Naive thymus-derived CD8-positive, alpha-beta T cell (primary cell): ENCODE measurements at regions not wholly inside any gene's neighbourhood (a gene's known extent, or its start where the extent isn't known, plus 50 kb on each side); places are given as distances from the start of the nearest gene placed in this dataset.
"Not testable (repeated sequence)": the region's sequence is repeated elsewhere in the genome, so short reads cannot be mapped to it uniquely, and the experiment has no call there.

Experiments
- ATAC-seq, 2 donors: fragments of 150-1000 bp; cut with Tn5 transposase in 1 of 2; sonication (Bioruptor Pico), chemical (Tn5 transposase) in 1 of 2; 1 replicate in 1 of 2; 2 replicates in 1 of 2; pipeline ENCODE4 v1.10.0; 2021; ENCODE audit warnings: mild to moderate bottlenecking in 2 of 2, moderate library complexity in 2 of 2
- POLR2A ChIA-PET: fragments of 350-600 bp; sonication (Branson Sonifier 250); formaldehyde crosslinking; loops from one replicate; lab custom pipeline; 2021; ENCODE audit warnings: antibody characterized with exemption; lab: Charles Lee
- DNase-seq, 10 donors: peaks; one replicate each; pipeline versions ENCODE4 v3.0.0 to v3.0.0-alpha.2; 2020 to 2022
- H3K27ac Mint-ChIP-seq, 10 donors: one replicate each; pipeline ENCODE4 v1.8.0; 2020 to 2022; ENCODE audit warnings: mild to moderate bottlenecking in 10 of 10, mixed read lengths in 10 of 10, moderate library complexity in 4 of 10, inconsistent platforms in 1 of 10
- H3K27me3 Mint-ChIP-seq, 5 donors: one replicate each; pipeline ENCODE4 v1.8.0; 2021 to 2022; ENCODE audit warnings: mixed read lengths in 5 of 5
- H3K36me3 Mint-ChIP-seq, 3 donors: one replicate each; pipeline ENCODE4 v1.8.0; 2020 to 2022; ENCODE audit warnings: mixed read lengths in 3 of 3, mild to moderate bottlenecking in 2 of 3, inconsistent platforms in 1 of 3
- H3K4me1 Mint-ChIP-seq, 4 donors: one replicate each; pipeline ENCODE4 v1.8.0; 2021 to 2022; ENCODE audit warnings: mixed read lengths in 4 of 4
- H3K4me3 Mint-ChIP-seq, 10 donors: one replicate each; pipeline ENCODE4 v1.8.0; 2020 to 2022; ENCODE audit warnings: mild to moderate bottlenecking in 10 of 10, mixed read lengths in 10 of 10, moderate library complexity in 6 of 10, inconsistent platforms in 1 of 10
- H3K9me3 Mint-ChIP-seq, 9 donors: one replicate each; pipeline ENCODE4 v1.8.0; 2020 to 2022; ENCODE audit warnings: mixed read lengths in 9 of 9, mild to moderate bottlenecking in 3 of 9, inconsistent platforms in 1 of 9, moderate library complexity in 1 of 9

- peak in 1 of 10 donors; percentile 56 for DNase-seq
- H3K4me1 Mint-ChIP-seq, H3K27ac Mint-ChIP-seq, POLR2A ChIA-PET, ATAC-seq, H3K4me3 Mint-ChIP-seq, H3K36me3 Mint-ChIP-seq: not testable (repeated sequence)
- Mint-ChIP-seq H3K9me3 (peaks cover 6 to 29% (median 9%) of the 10 kb centered on the region in 9 donors), H3K27me3 (peaks cover 7 to 22% (median 10%) of the 10 kb centered on the region in 5 donors)
Measured at GRCh38 chr7:35152059-35152458, 101.8 kb downstream of the TBX20 start.

DNA sequence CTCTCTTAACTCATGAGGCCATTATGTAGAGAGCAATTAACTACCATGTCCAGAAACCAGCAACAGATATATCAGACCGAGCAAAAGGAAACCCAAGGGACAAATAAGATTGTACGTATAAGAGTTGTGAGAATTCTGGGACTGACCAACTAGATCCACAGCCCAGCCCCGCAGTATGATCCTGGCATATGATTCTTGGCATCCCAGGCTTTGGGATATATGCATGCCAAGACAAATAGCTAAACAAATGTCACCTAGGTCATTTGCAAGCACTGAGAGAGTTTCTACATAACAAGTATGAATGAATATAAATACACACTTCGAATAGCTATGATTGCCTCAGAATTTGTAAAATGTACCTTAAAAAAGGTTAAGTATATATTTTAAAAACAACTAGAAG, 105.9 kb downstream of the TBX20 start:
- H3K4me3 Mint-ChIP-seq, H3K27ac Mint-ChIP-seq, H3K4me1 Mint-ChIP-seq, POLR2A ChIA-PET, DNase-seq, ATAC-seq, H3K36me3 Mint-ChIP-seq: not testable (repeated sequence)
- Mint-ChIP-seq H3K9me3 (peaks cover 2 to 15% (median 9%) of the 10 kb centered on the region in 9 donors), H3K27me3 (peaks cover 5 to 16% (median 10%) of the 10 kb centered on the region in 5 donors)

DNA sequence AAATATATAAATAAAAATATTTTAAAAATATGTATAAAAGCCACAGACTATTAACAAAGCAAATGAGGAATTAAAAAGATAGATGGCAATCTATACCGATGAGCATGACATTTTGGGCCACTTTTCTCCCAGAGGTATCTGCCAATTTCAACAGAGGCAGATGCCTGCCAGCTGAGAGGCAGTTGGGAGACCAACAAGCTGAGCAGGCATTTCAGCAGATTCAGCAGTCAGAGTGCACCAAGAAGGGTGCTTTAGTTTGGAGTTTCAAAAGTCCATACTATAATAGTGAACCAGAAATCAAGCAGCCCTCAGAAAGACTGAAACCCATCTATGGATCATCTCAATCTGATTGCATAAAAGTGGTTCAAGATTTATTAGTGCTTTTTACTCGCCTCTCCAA, 104.8 kb upstream of the DPY19L1 start:
- DNase-seq, H3K27me3 Mint-ChIP-seq, POLR2A ChIA-PET, H3K4me3 Mint-ChIP-seq, H3K9me3 Mint-ChIP-seq, ATAC-seq, H3K27ac Mint-ChIP-seq, H3K36me3 Mint-ChIP-seq, H3K4me1 Mint-ChIP-seq: not testable (repeated sequence)

DNA sequence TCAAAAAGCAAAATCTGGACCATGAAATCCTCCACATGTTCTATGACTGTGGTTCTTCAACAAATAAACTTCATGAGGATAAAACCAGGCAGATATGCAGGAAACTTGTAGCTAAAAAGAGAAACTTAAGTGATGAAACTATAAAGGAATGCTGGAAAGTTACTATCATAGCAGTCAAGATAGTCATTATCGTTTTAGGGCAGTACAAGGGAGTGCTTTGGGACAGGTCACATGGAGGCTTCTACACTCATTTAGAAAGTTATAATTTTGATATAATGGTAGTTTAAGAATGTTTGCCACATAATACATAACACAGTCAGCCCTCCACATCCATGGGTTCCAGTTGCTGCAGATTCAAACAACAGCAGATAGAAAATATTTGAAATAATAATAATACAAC, 102.0 kb upstream of the DPY19L1 start:
- ATAC-seq, H3K9me3 Mint-ChIP-seq, DNase-seq, H3K4me1 Mint-ChIP-seq, H3K36me3 Mint-ChIP-seq, H3K4me3 Mint-ChIP-seq, H3K27ac Mint-ChIP-seq, POLR2A ChIA-PET: not testable (repeated sequence)
- H3K27me3 Mint-ChIP-seq: peaks cover 1 to 19% (median 6%) of the 10 kb centered on the region in 5 donors

- H3K27ac Mint-ChIP-seq, H3K36me3 Mint-ChIP-seq, H3K4me3 Mint-ChIP-seq, POLR2A ChIA-PET, DNase-seq, H3K9me3 Mint-ChIP-seq, H3K4me1 Mint-ChIP-seq, ATAC-seq: not testable (repeated sequence)
- peaks cover 6 to 30% (median 11%) of the 10 kb centered on the region in 5 donors for H3K27me3 Mint-ChIP-seq
Measured at GRCh38 chr7:35133465-35133864, 96.2 kb upstream of the DPY19L1 start.

DNA sequence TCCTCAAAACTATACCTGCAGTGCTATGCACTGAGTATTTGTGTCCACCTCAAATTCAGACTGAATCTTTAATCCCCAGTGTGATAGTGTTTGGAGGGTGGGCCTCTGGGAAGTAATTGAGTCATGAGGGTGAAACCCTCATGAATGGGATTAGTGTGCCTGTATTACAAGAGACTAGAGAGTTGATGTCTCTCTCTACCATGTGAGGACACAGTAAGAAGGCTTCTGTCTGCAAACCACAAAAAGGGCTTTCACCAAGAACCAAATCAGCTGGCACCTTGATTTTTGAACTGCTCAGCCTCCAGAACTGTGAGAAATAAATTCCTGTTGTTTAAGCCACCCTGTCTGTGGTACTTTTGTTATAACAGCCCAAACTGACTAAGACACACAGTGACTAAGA, 95.7 kb upstream of the DPY19L1 start:
- H3K27ac Mint-ChIP-seq, H3K4me1 Mint-ChIP-seq, H3K36me3 Mint-ChIP-seq, H3K9me3 Mint-ChIP-seq, ATAC-seq, H3K4me3 Mint-ChIP-seq, POLR2A ChIA-PET, DNase-seq: not testable (repeated sequence)
- H3K27me3 Mint-ChIP-seq: peaks cover 6 to 30% (median 11%) of the 10 kb centered on the region in 5 donors

DNA sequence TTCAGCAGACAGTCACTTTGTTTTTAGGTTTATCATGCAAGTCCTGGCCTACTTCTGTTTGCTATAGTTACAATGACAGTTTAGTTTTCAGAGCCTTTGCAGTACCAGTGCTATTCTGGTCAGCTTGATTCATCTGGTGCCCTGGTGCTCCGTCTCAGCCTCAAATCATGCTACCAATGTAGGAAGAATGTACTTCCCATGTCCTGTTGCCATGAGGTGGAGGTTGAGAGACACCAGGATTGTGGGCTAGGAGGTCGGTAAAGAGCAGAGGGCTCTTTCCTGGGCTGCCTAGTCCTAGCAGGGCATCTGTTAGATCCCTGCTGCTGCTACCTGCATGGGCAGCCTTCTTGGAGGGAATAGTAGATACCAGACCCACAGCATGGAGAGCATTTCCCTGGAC, 91.4 kb upstream of the DPY19L1 start:
- H3K36me3 Mint-ChIP-seq, POLR2A ChIA-PET, H3K9me3 Mint-ChIP-seq, H3K4me3 Mint-ChIP-seq, DNase-seq, H3K4me1 Mint-ChIP-seq, ATAC-seq, H3K27ac Mint-ChIP-seq: not testable (repeated sequence)
- peaks cover 7 to 10% (median 8%) of the 10 kb centered on the region in 5 donors for H3K27me3 Mint-ChIP-seq

GRCh38 chr7:35118526-35118925, 81.2 kb upstream of the DPY19L1 start:
- H3K9me3 Mint-ChIP-seq, ATAC-seq, H3K36me3 Mint-ChIP-seq, H3K4me3 Mint-ChIP-seq, H3K27me3 Mint-ChIP-seq, H3K27ac Mint-ChIP-seq, H3K4me1 Mint-ChIP-seq, DNase-seq, POLR2A ChIA-PET: not testable (repeated sequence)

DNA sequence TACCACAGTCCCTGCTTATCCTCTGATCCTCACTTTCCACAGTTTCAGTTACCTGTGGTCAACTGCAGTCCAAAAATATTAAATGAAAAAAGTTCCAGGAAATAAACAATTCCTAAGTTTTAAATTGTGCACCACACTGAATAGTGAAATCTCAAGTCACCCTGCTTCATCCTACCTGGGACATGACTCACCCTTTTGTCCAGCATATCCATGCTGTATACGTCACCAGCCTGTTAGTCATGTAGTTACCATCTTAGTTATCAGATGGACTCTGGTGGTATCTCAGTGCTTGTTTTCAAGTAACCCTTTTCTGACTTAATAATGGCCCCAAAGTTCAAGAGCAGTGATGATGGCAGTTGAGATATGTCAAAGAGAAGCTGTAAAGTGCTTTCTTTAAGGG, 69.4 kb upstream of the DPY19L1 start:
- H3K4me1 Mint-ChIP-seq, H3K27ac Mint-ChIP-seq, DNase-seq, H3K9me3 Mint-ChIP-seq, H3K36me3 Mint-ChIP-seq, H3K4me3 Mint-ChIP-seq, ATAC-seq, POLR2A ChIA-PET: not testable (repeated sequence)
- H3K27me3 Mint-ChIP-seq: peaks cover 2 to 11% (median 8%) of the 10 kb centered on the region in 5 donors

GRCh38 chr7:35105511-35105910, 68.2 kb upstream of the DPY19L1 start:
- POLR2A ChIA-PET, H3K4me3 Mint-ChIP-seq, H3K36me3 Mint-ChIP-seq, ATAC-seq, H3K9me3 Mint-ChIP-seq, H3K27ac Mint-ChIP-seq, H3K4me1 Mint-ChIP-seq, DNase-seq: not testable (repeated sequence)
- H3K27me3 Mint-ChIP-seq: peaks cover 2 to 16% (median 8%) of the 10 kb centered on the region in 5 donors

GRCh38 chr7:35102845-35103244, 65.6 kb upstream of the DPY19L1 start:
- peaks cover 2 to 16% (median 11%) of the 10 kb centered on the region in 5 donors for H3K27me3 Mint-ChIP-seq
- H3K27ac Mint-ChIP-seq, H3K4me3 Mint-ChIP-seq, POLR2A ChIA-PET, H3K4me1 Mint-ChIP-seq, H3K9me3 Mint-ChIP-seq, DNase-seq, H3K36me3 Mint-ChIP-seq, ATAC-seq: not testable (repeated sequence)

DNA sequence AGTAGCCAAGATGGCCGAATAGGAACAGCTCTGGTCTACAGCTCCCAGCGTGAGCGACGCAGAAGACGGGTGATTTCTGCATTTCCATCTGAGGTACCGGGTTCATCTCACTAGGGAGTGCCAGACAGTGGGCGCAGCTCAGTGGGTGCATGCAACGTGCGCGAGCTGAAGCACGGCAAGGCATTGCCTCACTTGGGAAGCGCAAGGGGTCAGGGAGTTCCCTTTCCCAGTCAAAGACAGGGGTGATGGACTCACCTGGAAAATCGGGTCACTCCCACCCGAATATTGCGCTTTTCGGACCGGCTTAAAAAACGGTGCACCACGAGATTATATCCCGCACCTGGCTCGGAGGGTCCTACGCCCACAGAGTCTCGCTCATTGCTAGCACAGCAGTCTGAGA, 55.7 kb upstream of the DPY19L1 start:
- H3K4me3 Mint-ChIP-seq, ATAC-seq, POLR2A ChIA-PET, H3K4me1 Mint-ChIP-seq, DNase-seq, H3K36me3 Mint-ChIP-seq, H3K9me3 Mint-ChIP-seq, H3K27ac Mint-ChIP-seq: not testable (repeated sequence)
- H3K27me3 Mint-ChIP-seq: peaks cover 5 to 15% (median 14%) of the 10 kb centered on the region in 5 donors
